Neural progenitor cell (in vitro differentiated cells): ENCODE measurements at regions not wholly inside any gene's neighbourhood (a gene's known extent, or its start where the extent isn't known, plus 50 kb on each side); places are given as distances from the start of the nearest gene placed in this dataset.

Experiments used
- CTCF ChIP-seq: fragments of 200-600 bp; sonication (generic); IDR thresholded peaks from 2 replicates; pipeline ENCODE4 v1.5.1; 2017; ENCODE audit warnings: antibody characterized with exemption, mild to moderate bottlenecking
- EZH2 ChIP-seq: fragments of 200-600 bp; sonication (generic); IDR thresholded peaks from 2 replicates; pipeline ENCODE4 v1.6.1; 2017; ENCODE audit warnings: antibody characterized with exemption, mild to moderate bottlenecking, moderate library complexity

- no peak for TF ChIP-seq CTCF
- TF ChIP-seq EZH2: no peak
These were observed 142.5 kb downstream of the IL20RB start for GRCh38 chr3:137100326-137100725.
